GM23338 (cell line): ENCODE measurements at regions not wholly inside any gene's neighbourhood (a gene's known extent, or its start where the extent isn't known, plus 50 kb on each side); places are given as distances from the start of the nearest gene placed in this dataset.

ENCODE experiments used
- CREB1 ChIP-seq: fragments of 250-450 bp; sonication (Bioruptor Pico); IDR thresholded peaks from 2 replicates; pipeline ENCODE4 v1.5.0; 2020; ENCODE audit warnings: low read depth, mild to moderate bottlenecking, moderate library complexity
- CTCF ChIP-seq, 2 experiments: fragments of 200-600 bp in 1 of 2; sonication (generic) in 1 of 2; conservative IDR thresholded peaks; 2 replicates each; pipeline versions ENCODE4 v1.5.1 to v1.6.1; 2016 to 2017; ENCODE audit warnings: antibody characterized with exemption in 2 of 2, low read depth in 2 of 2, mild to moderate bottlenecking in 2 of 2, moderate library complexity in 1 of 2
- EZH2 ChIP-seq: fragments of 200-600 bp; sonication (generic); IDR thresholded peaks from one replicate; pipeline ENCODE4 v1.8.0; 2017; ENCODE audit warnings: antibody characterized with exemption, mild to moderate bottlenecking, low read depth; ENCODE audit not compliant: unreplicated experiment
- EZH2phosphoT487 ChIP-seq: fragments of 200-600 bp; sonication (generic); IDR thresholded peaks from one replicate; pipeline ENCODE4 v1.8.1; 2018; ENCODE audit warnings: antibody characterized with exemption; ENCODE audit not compliant: unreplicated experiment
- POLR2AphosphoS5 ChIP-seq: IDR thresholded peaks from 2 replicates; pipeline ENCODE4 v1.6.1; 2016; ENCODE audit warnings: antibody characterized with exemption, low read depth
- REST ChIP-seq: IDR thresholded peaks from one replicate; pipeline ENCODE4 v1.6.1; 2018; ENCODE audit warnings: antibody characterized with exemption; ENCODE audit not compliant: unreplicated experiment
- ZNF331 ChIP-seq: fragments of 250-450 bp; sonication (Bioruptor Pico); IDR thresholded peaks from 2 replicates; pipeline ENCODE4 v1.5.0; 2020; ENCODE audit warnings: low read depth, mild to moderate bottlenecking, moderate library complexity

GRCh38 chr12:45613296-45613695, 116.2 kb upstream of the ARID2 start:
- TF ChIP-seq CTCF (conservative IDR thresholded peaks at IDR 0.05; ENCODE audit: low read depth in 2 of 2) (no peak), POLR2AphosphoS5 (no peak), REST (no peak), EZH2phosphoT487 (no peak), EZH2 (no peak), CREB1 (CRISPR knock-in tag) (no peak), ZNF331 (no peak)
